ENCODE measurements at regions not wholly inside any gene's neighbourhood (a gene's known extent, or its start where the extent isn't known, plus 50 kb on each side); places are given as distances from the start of the nearest gene placed in this dataset.

GRCh38 chr1:199767700-199768099, 259.8 kb upstream of the NR5A2 start:
- DNase-seq = no peak

- DNase-seq = peak; percentile 48
Observed at GRCh38 chr1:199774433-199775089, 252.9 kb upstream of the NR5A2 start.

- no peak for DNase-seq
Observed at GRCh38 chr1:199776768-199777497, 250.6 kb upstream of the NR5A2 start.

DNA sequence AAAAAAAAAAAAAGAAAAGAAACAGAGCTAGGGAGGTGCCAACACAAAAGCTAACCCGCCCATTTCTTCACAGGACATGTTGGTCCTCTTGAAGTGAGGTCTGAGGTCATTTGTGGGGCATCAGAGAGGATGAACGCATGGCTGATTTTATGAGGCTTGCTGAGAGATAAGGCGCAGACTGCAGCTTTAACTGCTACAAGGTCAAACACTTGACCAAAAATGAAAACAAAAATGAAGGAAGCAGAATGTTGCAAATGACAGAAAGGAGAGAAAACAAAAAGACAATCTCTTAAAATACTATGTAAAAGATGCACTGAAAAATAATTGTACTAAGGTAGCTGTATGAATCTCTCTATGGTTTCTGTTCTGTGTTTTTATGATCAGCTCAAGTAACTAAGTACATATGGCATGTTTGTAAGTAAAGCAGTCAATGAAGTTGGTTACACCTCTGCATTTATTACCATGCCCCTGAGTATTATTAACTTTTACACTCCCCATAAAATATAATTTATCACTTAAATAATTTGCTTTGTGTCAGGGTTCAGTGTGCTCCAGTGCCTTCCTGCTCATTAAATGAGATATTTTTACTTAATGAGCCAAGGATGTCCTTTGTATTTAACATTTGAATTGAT, 249.1 kb upstream of the NR5A2 start:
- no peak for DNase-seq

- no peak for DNase-seq
Observed at GRCh38 chr1:199780091-199780490, 247.4 kb upstream of the NR5A2 start.

DNA sequence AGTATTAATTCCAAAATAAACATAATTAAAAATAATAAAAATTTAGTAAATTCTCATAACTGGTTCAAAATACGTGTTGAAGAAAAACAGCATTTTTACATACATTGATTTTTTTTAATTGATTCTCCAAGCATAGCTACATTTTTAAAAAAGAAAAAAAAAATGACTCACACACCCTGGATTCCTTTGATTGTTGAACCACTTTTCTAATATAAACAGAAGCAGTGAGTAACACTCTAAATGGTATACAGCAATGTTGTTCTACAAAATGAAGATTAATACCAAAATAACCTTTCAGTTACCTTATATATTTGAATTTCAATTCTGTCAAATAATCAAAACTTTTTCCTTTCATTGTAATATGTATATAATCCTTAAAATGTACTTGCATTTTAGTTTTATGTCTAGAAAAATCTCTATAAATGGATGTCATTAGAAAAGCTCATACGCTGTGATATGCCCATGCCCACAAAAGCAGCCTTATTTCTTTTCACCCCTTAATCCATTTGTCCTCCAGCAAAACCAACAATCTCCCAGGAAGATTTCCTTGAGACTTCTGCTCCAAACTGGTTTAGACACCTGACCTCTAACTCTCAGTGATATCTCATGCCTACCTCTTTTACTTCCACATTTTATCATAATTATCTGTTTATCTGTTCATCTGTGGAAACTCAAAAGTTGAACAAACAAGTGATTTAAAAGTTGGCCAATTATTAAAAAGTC, 246.4 kb upstream of the NR5A2 start:
- peak; percentile 55 for DNase-seq

- DNase-seq = peak; percentile 51
Observed at GRCh38 chr1:199784138-199784895, 243.2 kb upstream of the NR5A2 start.

- DNase-seq = no peak
Observed at GRCh38 chr1:199786695-199787094, 240.8 kb upstream of the NR5A2 start.

DNA sequence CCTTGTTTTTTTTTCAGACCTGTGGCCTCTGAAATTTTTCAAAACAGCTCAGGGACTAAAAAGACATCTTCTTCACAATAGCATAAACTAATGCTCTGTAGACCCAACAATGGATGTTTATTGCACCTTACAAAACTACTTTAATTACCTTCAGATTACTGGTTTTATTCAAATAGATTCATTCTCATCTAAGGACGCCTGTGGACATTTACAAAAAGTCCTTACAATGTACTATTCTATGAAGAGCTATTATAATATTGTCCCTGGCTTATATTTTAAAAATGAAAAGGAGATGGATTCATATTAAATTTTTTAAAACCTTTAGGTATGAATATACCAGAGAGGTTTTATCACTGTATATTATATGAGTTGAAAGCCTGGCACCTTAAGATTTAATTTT, 238.4 kb upstream of the NR5A2 start:
- no peak for DNase-seq

DNA sequence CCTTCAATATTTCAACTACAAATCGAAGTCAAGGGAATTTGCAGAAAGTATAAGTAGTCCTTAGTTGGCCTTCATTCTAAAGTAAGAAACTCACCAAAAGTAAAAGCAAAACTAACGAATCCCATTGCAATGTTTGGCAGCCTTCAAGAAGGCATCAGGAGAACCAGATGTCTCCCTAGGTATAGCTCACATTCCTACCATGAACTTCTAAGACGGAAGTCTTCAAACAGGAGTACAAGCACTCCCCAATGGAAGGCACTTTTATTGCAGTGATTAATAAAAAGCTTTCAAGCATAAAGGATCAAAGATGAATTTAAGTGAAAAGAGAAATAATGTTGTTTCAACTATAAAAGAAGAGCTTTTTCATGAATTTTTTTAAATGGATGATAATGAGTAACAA, 236.0 kb upstream of the NR5A2 start:
- no peak for DNase-seq

GRCh38 chr1:199792874-199793273, 234.6 kb upstream of the NR5A2 start:
- DNase-seq = no peak

DNA sequence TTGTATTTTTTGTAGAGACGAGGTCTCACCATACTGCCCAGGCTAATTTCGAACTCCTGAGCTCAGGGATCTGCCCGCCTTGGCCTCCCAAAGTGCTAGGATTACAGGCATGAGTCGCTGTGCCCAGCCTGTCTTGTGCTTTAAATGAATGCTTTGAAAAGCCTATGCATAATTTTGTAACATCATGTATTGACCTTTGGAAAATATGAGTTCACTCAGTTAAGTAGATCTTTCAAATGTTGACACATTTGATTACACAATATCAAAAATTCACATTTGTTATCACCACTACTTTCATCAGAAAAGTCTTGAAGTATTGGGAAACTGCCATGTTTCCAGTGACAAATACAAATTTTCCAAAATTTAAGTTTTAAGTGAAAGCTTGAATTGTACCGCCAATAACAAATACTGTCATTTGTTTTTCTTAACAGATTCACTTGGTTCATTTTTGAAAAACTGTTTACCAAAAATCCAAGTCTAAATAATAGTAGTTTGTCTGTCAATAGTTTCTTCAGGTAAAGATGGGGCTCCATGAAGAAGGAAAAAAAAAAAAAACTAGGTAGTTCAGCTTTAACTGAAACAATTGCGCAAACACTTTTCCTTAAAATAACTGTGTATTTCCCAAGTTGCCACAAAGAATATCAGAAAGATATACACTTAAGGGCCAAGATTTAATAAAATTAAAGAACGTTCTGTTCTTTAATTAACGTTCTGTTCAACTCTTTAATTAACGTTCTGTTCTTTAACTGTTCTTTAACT, 233.2 kb upstream of the NR5A2 start:
- peak; percentile 9 for DNase-seq

- no peak for DNase-seq
Observed at GRCh38 chr1:199799116-199799515, 228.4 kb upstream of the NR5A2 start.

DNA sequence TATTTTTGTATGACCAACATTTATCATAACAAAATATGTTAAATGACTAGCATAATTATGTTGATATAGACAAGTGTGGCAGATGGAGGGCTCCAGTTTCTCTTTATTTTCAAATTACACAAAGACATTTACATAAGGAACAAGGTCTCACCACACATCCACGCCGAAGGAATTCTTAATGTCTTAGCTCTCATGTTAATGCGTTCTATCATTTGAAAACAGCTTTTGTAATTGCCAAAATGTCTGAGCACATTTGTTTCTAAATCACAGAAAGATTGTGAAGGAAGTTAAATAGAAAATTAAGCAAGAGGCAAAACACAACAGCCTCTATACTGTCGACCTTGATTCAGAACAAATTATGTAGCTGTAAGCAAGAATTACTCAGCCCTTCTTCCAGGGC, 223.0 kb upstream of the NR5A2 start:
- no peak for DNase-seq

GRCh38 chr1:199808110-199808870, 219.2 kb upstream of the NR5A2 start:
- peak; percentile 31 for DNase-seq

DNA sequence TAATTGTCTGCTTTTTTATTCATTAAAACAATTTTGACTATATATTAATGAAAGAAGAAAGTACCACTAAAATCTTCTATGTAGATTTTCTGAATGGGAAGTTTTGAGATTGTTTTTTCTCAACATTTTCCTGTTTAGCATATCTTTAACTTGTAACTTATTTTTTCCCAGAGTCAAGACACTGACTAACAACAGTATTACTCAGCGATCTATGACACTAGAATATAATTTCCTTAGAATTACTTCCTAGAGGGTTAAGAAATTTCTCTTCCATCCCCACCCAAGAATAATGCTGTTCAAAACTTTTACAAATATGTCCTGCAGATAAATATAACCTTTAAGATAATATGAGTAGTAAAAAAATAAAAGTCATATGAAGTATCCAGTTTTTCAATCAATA, 218.2 kb upstream of the NR5A2 start:
- DNase-seq = no peak

DNA sequence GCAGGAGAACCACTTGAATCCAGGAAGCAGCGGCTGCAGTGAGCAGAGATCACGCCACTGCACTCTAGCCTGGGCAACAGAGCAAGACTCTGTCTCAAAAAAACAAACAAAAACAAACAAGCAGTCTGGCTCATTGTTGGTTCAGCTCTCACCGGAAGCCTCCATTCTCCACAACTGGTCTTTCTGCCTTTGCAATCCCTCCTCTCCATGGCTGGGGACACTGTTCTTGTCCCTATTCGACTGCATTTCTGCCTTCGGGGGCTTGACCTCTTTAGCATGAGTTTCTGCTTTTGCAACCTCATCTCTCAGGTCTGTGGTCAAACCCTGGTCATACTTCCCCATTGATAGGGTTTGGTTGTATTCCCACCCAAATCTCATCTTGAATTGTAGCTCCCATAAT, 216.3 kb upstream of the NR5A2 start:
- no peak for DNase-seq

- DNase-seq = no peak
Observed at GRCh38 chr1:199813198-199813597, 214.3 kb upstream of the NR5A2 start.

DNA sequence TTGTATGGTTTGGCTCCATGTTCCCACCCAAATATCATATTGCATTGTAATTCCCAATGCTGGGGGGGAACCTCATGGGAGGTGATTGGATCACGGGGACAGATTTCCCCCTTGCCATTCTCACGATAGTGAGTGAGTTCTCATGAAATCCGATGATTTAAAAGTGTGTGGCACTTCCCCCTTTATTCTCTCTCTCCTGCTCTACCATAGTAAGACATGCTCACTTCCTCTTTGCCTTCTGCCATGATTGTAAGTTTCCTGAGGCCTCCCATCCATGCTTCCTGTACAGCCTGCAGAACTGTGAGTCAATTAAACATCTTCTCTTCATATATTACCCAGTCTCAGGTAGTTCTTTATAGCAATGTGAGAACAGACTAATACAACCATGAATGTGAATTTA, 211.6 kb upstream of the NR5A2 start:
- DNase-seq = no peak

DNA sequence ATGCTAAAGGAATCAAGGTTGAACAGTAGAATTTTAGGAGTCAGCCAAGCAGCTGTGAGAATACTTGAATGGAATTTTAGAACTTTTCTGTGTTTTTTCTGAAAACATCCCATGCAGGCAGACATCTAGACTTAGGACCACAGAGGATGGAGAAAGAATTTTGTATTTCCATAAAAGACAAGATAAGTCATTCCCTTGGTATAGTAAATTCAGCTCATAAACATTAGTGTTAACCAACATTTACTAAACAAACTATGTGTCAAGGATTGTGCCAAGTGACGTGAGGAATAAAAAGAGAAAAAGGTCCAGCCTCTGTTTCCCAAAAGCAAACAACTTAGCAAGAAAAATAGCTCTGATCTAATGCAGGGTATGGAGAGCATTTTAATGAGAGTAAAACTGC, 210.2 kb upstream of the NR5A2 start:
- no peak for DNase-seq

Data from fibroblast of skin of right biceps (primary cell).